ENCODE measurements at regions not wholly inside any gene's neighbourhood (a gene's known extent, or its start where the extent isn't known, plus 50 kb on each side); places are given as distances from the start of the nearest gene placed in this dataset.
"Not testable (repeated sequence)": the region's sequence is repeated elsewhere in the genome, so short reads cannot be mapped to it uniquely, and the experiment has no call there.

GRCh38 chr1:99429754-99430153 lies 165.5 kb downstream of the PLPPR4 start:
- Histone ChIP-seq H3K4me3 (ENCODE audit: low read depth, low read length) (no peak overlapping the region), H3K27me3 (ENCODE audit: control insufficient read depth, insufficient read depth, low read length) (no peaks in the 10 kb centered on the region), H3K36me3 (ENCODE audit: control insufficient read depth, insufficient read depth, low read length) (no peaks in the 10 kb centered on the region)
- no peak for DNase-seq (ENCODE audit: low read depth)
- FAIRE-seq = no peak
- no peak for TF ChIP-seq CTCF (IDR thresholded peaks at IDR 0.05; ENCODE audit: insufficient read depth, low read length, severe bottlenecking)

- Histone ChIP-seq H3K4me3 (ENCODE audit: low read depth, low read length) (no peak overlapping the region), H3K36me3 (ENCODE audit: control insufficient read depth, insufficient read depth, low read length) (no peaks in the 10 kb centered on the region), H3K27me3 (ENCODE audit: control insufficient read depth, insufficient read depth, low read length) (no peaks in the 10 kb centered on the region)
- DNase-seq (ENCODE audit: low read depth) (no peak), FAIRE-seq (no peak)
- no peak for TF ChIP-seq CTCF (IDR thresholded peaks at IDR 0.05; ENCODE audit: insufficient read depth, low read length, severe bottlenecking)
These were observed 174.5 kb downstream of the PLPPR4 start for GRCh38 chr1:99438656-99439230.

GRCh38 chr1:99439433-99440075 lies 175.3 kb downstream of the PLPPR4 start:
- no peak for TF ChIP-seq CTCF (IDR thresholded peaks at IDR 0.05; ENCODE audit: insufficient read depth, low read length, severe bottlenecking)
- DNase-seq (ENCODE audit: low read depth) = no peak
- FAIRE-seq = no peak

GRCh38 chr1:99441299-99442095 lies 177.2 kb downstream of the PLPPR4 start:
- Histone ChIP-seq H3K36me3 (ENCODE audit: control insufficient read depth, insufficient read depth, low read length) (no peaks in the 10 kb centered on the region), H3K27me3 (ENCODE audit: control insufficient read depth, insufficient read depth, low read length) (no peaks in the 10 kb centered on the region), H3K4me3 (ENCODE audit: low read depth, low read length) (no peak overlapping the region)
- FAIRE-seq (no peak), DNase-seq (ENCODE audit: low read depth) (peak; percentile 7)
- no peak for TF ChIP-seq CTCF (IDR thresholded peaks at IDR 0.05; ENCODE audit: insufficient read depth, low read length, severe bottlenecking)

More at GRCh38 chr1:99439433-99440075, 175.3 kb downstream of the PLPPR4 start:
- no peaks in the 10 kb centered on the region for H3K36me3 ChIP-seq (ENCODE audit: control insufficient read depth, insufficient read depth, low read length)
- H3K27me3 ChIP-seq (ENCODE audit: control insufficient read depth, insufficient read depth, low read length) = no peaks in the 10 kb centered on the region
- H3K4me3 ChIP-seq (ENCODE audit: low read depth, low read length) = no peak overlapping the region

GRCh38 chr1:99444211-99444927 lies 180.1 kb downstream of the PLPPR4 start:
- H3K27me3 ChIP-seq (ENCODE audit: control insufficient read depth, insufficient read depth, low read length); H3K4me3 ChIP-seq (ENCODE audit: low read depth, low read length); FAIRE-seq; DNase-seq (ENCODE audit: low read depth); H3K36me3 ChIP-seq (ENCODE audit: control insufficient read depth, insufficient read depth, low read length): not testable (repeated sequence)

GRCh38 chr1:99445071-99445470 lies 180.8 kb downstream of the PLPPR4 start:
- Histone ChIP-seq H3K36me3 (ENCODE audit: control insufficient read depth, insufficient read depth, low read length) (no peaks in the 10 kb centered on the region), H3K4me3 (ENCODE audit: low read depth, low read length) (no peak overlapping the region), H3K27me3 (ENCODE audit: control insufficient read depth, insufficient read depth, low read length) (no peaks in the 10 kb centered on the region)
- TF ChIP-seq CTCF (IDR thresholded peaks at IDR 0.05; ENCODE audit: insufficient read depth, low read length, severe bottlenecking) = no peak
- FAIRE-seq = no peak
- DNase-seq (ENCODE audit: low read depth) = no peak

Data from bronchial epithelial cell (primary cell).